Neural progenitor cell (in vitro differentiated cells): ENCODE measurements at regions not wholly inside any gene's neighbourhood (a gene's known extent, or its start where the extent isn't known, plus 50 kb on each side); places are given as distances from the start of the nearest gene placed in this dataset.

Source experiments
- CTCF ChIP-seq: fragments of 200-600 bp; sonication (generic); IDR thresholded peaks from 2 replicates; pipeline ENCODE4 v1.5.1; 2017; ENCODE audit warnings: antibody characterized with exemption, mild to moderate bottlenecking
- EZH2 ChIP-seq: fragments of 200-600 bp; sonication (generic); IDR thresholded peaks from 2 replicates; pipeline ENCODE4 v1.6.1; 2017; ENCODE audit warnings: antibody characterized with exemption, mild to moderate bottlenecking, moderate library complexity
- EZH2phosphoT487 ChIP-seq: fragments of 200-600 bp; sonication (generic); IDR thresholded peaks from 2 replicates; pipeline ENCODE4 v1.6.1; 2017; ENCODE audit warnings: antibody characterized with exemption

GRCh38 chr5:96590796-96591195 is 71.4 kb upstream of the CAST start:
- no peak for TF ChIP-seq CTCF
- no peak for TF ChIP-seq EZH2
- TF ChIP-seq EZH2phosphoT487 = no peak
